Endothelial cell of umbilical vein (primary cell): ENCODE measurements at regions not wholly inside any gene's neighbourhood (a gene's known extent, or its start where the extent isn't known, plus 50 kb on each side); places are given as distances from the start of the nearest gene placed in this dataset.

Experiments
- BruUV-seq: library from RNA; stranded (reverse); fragments of 400-500 nt; replicated peaks from 2 replicates; lab custom pipeline; 2021; lab: Mats Ljungman, UMichigan
- CTCF ChIA-PET: fragments of 300-600, 350-600 bp; sonication (Branson Sonifier 250); formaldehyde crosslinking; loops from one replicate; lab custom pipeline; 2021; ENCODE audit warnings: antibody characterized with exemption, inconsistent platforms; lab: Charles Lee
- POLR2A ChIA-PET: fragments of 300-600, 350-600 bp; sonication (Branson Sonifier 250); formaldehyde crosslinking; loops from one replicate; lab custom pipeline; 2021; ENCODE audit warnings: antibody characterized with exemption, inconsistent platforms; lab: Charles Lee
- DNase-seq: peaks from one replicate; pipeline ENCODE4 v3.0.0-alpha.2; 2011; ENCODE audit warnings: low read depth, low spot score
- FAIRE-seq: peaks from 2 replicates; lab custom pipeline; 2011; peaks lifted over from hg19 to GRCh38; lab: Jason Lieb, UNC
- H2AFZ ChIP-seq: 2 replicates; pipeline ENCODE4 v1.6.0; 2012; ENCODE audit warnings: low read depth, low read length, control low read depth, inconsistent platforms
- H3K27ac ChIP-seq: 2 replicates; pipeline ENCODE4 v1.5.1; 2011; ENCODE audit warnings: low read depth, mild to moderate bottlenecking, control low read depth, low read length, moderate library complexity; ENCODE audit not compliant: insufficient read depth
- H3K27me3 ChIP-seq, 2 experiments: 2 replicates each; pipeline versions ENCODE4 v1.6.0 to v1.6.1; 2011; ENCODE audit warnings: low read length in 2 of 2, mixed read lengths in 1 of 2; ENCODE audit not compliant: control insufficient read depth in 2 of 2, insufficient read depth in 2 of 2
- H3K36me3 ChIP-seq, 2 experiments: 2 replicates in 1 of 2; 3 replicates in 1 of 2; pipeline ENCODE4 v1.5.1; 2011; ENCODE audit warnings: low read length in 2 of 2, mild to moderate bottlenecking in 1 of 2, moderate library complexity in 1 of 2; ENCODE audit not compliant: control insufficient read depth in 2 of 2, insufficient read depth in 2 of 2; ENCODE audit errors: extremely low read depth in 1 of 2
- H3K4me1 ChIP-seq: 3 replicates; pipeline ENCODE4 v1.5.1; 2011; ENCODE audit warnings: mild to moderate bottlenecking, low read length; ENCODE audit not compliant: control insufficient read depth, insufficient read depth; ENCODE audit errors: extremely low read depth
- H3K4me2 ChIP-seq: 2 replicates; pipeline ENCODE4 v1.6.1; 2011; ENCODE audit warnings: low read length, control low read depth, mixed read lengths; ENCODE audit not compliant: insufficient read depth
- H3K4me3 ChIP-seq, 3 experiments: fragments of 200-600 bp in 1 of 3; sonication (generic), shearing (Covaris generic) in 1 of 3; replicated peaks in 1 of 3; 2 replicates each; pipeline ENCODE4 v1.5.1; 2011 to 2016; ENCODE audit warnings: control low read depth in 3 of 3, low read length in 3 of 3, mild to moderate bottlenecking in 2 of 3, inconsistent platforms in 1 of 3, low read depth in 1 of 3, moderate library complexity in 1 of 3; ENCODE audit not compliant: insufficient read depth in 1 of 3
- H3K79me2 ChIP-seq: 2 replicates; pipeline ENCODE4 v1.6.0; 2012; ENCODE audit warnings: low read length, inconsistent platforms; ENCODE audit not compliant: control insufficient read depth, insufficient read depth
- H3K9ac ChIP-seq: replicated peaks from 2 replicates; pipeline ENCODE3; 2011; ENCODE audit warnings: low read length, control low read depth; ENCODE audit not compliant: insufficient read depth; ENCODE audit errors: extremely low read depth
- H3K9me1 ChIP-seq: replicated peaks from 3 replicates; pipeline ENCODE4 v1.6.0; 2011; ENCODE audit warnings: mild to moderate bottlenecking, low read length; ENCODE audit not compliant: control insufficient read depth, insufficient read depth; ENCODE audit errors: extremely low read depth
- H3K9me3 ChIP-seq: replicated peaks from 2 replicates; pipeline ENCODE4 v1.5.1; 2012; ENCODE audit warnings: low read length, inconsistent platforms; ENCODE audit not compliant: control insufficient read depth, insufficient read depth
- H4K20me1 ChIP-seq: replicated peaks from 2 replicates; pipeline ENCODE3; 2011; ENCODE audit warnings: mild to moderate bottlenecking, low read length; ENCODE audit not compliant: control insufficient read depth, insufficient read depth; ENCODE audit errors: extremely low read depth
- CTCF ChIP-seq, 2 donors: IDR thresholded peaks; 1 replicate in 1 of 2; 2 replicates in 1 of 2; pipeline ENCODE4 v1.5.1; 2011; ENCODE audit warnings: low read length in 2 of 2, mild to moderate bottlenecking in 2 of 2, moderate library complexity in 2 of 2, control low read depth in 1 of 2, inconsistent platforms in 1 of 2, low read depth in 1 of 2; ENCODE audit not compliant: insufficient read depth in 1 of 2; ENCODE audit errors: extremely low read depth in 1 of 2
- EZH2 ChIP-seq: IDR thresholded peaks from 2 replicates; pipeline ENCODE4 v1.6.1; 2012; ENCODE audit warnings: borderline replicate concordance, low read depth, mild to moderate bottlenecking, moderate library complexity, low read length, inconsistent platforms; ENCODE audit not compliant: severe bottlenecking
- FOS ChIP-seq: IDR thresholded peaks from 2 replicates; pipeline ENCODE4 v1.6.1; 2011; ENCODE audit warnings: mild to moderate bottlenecking, low read length, moderate library complexity, borderline replicate concordance; ENCODE audit not compliant: insufficient read depth
- GATA2 ChIP-seq: IDR thresholded peaks from 2 replicates; pipeline ENCODE4 v1.7.0; 2011; ENCODE audit warnings: low read depth, mild to moderate bottlenecking, moderate library complexity, mixed read lengths, low read length; ENCODE audit not compliant: insufficient read length, insufficient read depth
- JUN ChIP-seq: IDR thresholded peaks from 2 replicates; pipeline ENCODE4 v1.6.1; 2011; ENCODE audit warnings: borderline replicate concordance, low read depth; ENCODE audit not compliant: insufficient read length, insufficient read depth
- MAX ChIP-seq: IDR thresholded peaks from 2 replicates; pipeline ENCODE4 v1.6.1; 2011; ENCODE audit not compliant: insufficient read depth, insufficient read length
- MYC ChIP-seq: IDR thresholded peaks from one replicate; pipeline ENCODE4 v1.6.1; 2011; ENCODE audit warnings: mild to moderate bottlenecking, low read depth, low read length
- POLR2A ChIP-seq: IDR thresholded peaks from 2 replicates; pipeline ENCODE4 v1.6.1; 2012; ENCODE audit warnings: low read depth, mild to moderate bottlenecking, control low read depth, low read length
- POLR2AphosphoS5 ChIP-seq: IDR thresholded peaks from 2 replicates; pipeline ENCODE4 v1.6.1; 2012; ENCODE audit warnings: low read depth, mild to moderate bottlenecking, control low read depth, low read length, moderate library complexity; ENCODE audit not compliant: insufficient read depth
- dilution Hi-C: fragments of 300-500 bp; cut with MboI; formaldehyde crosslinking; loops from one replicate; pipeline ENCODE4 v1.15.0; 2019; ENCODE audit warnings: low sequenced_read_pairs; ENCODE audit not compliant: extremely low pct_ligation_motif_present
- intact Hi-C: fragments of 100-400 bp; cut with micrococcal nuclease; formaldehyde crosslinking; loops from one replicate; pipeline ENCODE4 v1.10.0; 2022

GRCh38 chr3:139119331-139120025 is 74.8 kb upstream of the PRR23C start:
- intact Hi-C loops (no loop called here), dilution Hi-C loops (no loop called here)
- no peak for FAIRE-seq
- no TSS peak for BruUV-seq
- H3K9me3 ChIP-seq, result no peaks in the 10 kb centered on the region
- H3K4me1 ChIP-seq, result no peaks in the 10 kb centered on the region
- no peak overlapping the region for H2AFZ ChIP-seq
- H3K27ac ChIP-seq, result no peak overlapping the region
- no peaks in the 10 kb centered on the region for H4K20me1 ChIP-seq
- H3K79me2 ChIP-seq, result no peaks in the 10 kb centered on the region
- H3K4me3 ChIP-seq, result no peak overlapping the region
- no peaks in the 10 kb centered on the region for H3K27me3 ChIP-seq
- TF ChIP-seq MYC (no peak), GATA2 (no peak), FOS (no peak), POLR2A (no peak), MAX (no peak), POLR2AphosphoS5 (no peak), JUN (no peak), EZH2 (no peak), CTCF (IDR thresholded peaks at IDR 0.05; ENCODE audit: extremely low read depth in 1 of 2, insufficient read depth in 1 of 2, low read depth in 1 of 2, low read length in 2 of 2) (no peak)
- no peaks in the 10 kb centered on the region for H3K36me3 ChIP-seq
- no peak for DNase-seq
- ChIA-PET CTCF (interaction anchor here (3.0 kb wide), 1 partner anchor 8 kb away, joined by 21 read pairs; no protein-coding TSS in a partner anchor), POLR2A (no interaction called here)
- no peak overlapping the region for H3K9ac ChIP-seq
- no peaks in the 10 kb centered on the region for H3K9me1 ChIP-seq
- no peak overlapping the region for H3K4me2 ChIP-seq
